ENCODE measurements at regions not wholly inside any gene's neighbourhood (a gene's known extent, or its start where the extent isn't known, plus 50 kb on each side); places are given as distances from the start of the nearest gene placed in this dataset.

- TF ChIP-seq CTCF (conservative IDR thresholded peaks at IDR 0.05) (no peak), ZFX (IDR thresholded peaks at IDR 0.05) (no peak)
These were observed 78.7 kb upstream of the TSC22D2 start for GRCh38 chr3:150329408-150329807.

Data from C4-2B (cell line).